DND-41 (cell line): ENCODE measurements at regions not wholly inside any gene's neighbourhood (a gene's known extent, or its start where the extent isn't known, plus 50 kb on each side); places are given as distances from the start of the nearest gene placed in this dataset.

ENCODE experiments used
- ATAC-seq: fragments of 200-7000 bp; cut with Tn5 transposase; 3 replicates; pipeline ENCODE4 v1.9.1; 2021; ENCODE audit warnings: low read depth; ENCODE audit not compliant: insufficient read depth
- DNase-seq: peaks from one replicate; pipeline ENCODE4 v3.0.0-alpha.2; 2020
- H2AFZ ChIP-seq: 2 replicates; pipeline ENCODE4 v1.6.0; 2012; ENCODE audit warnings: low read depth, low read length
- H3K27ac ChIP-seq: 2 replicates; pipeline ENCODE4 v1.5.1; 2012; ENCODE audit warnings: low read length, inconsistent platforms
- H3K27me3 ChIP-seq: fragments of 200-600 bp; sonication (generic); 2 replicates; pipeline ENCODE4 v1.6.0; 2012; ENCODE audit warnings: low read length, mild to moderate bottlenecking, inconsistent platforms; ENCODE audit not compliant: insufficient read depth, poor library complexity
- H3K36me3 ChIP-seq: 2 replicates; pipeline ENCODE4 v1.5.1; 2012; ENCODE audit warnings: low read length, inconsistent platforms; ENCODE audit not compliant: insufficient read depth
- H3K4me1 ChIP-seq: 2 replicates; pipeline ENCODE4 v1.5.1; 2012; ENCODE audit warnings: mild to moderate bottlenecking, low read length; ENCODE audit not compliant: insufficient read depth
- H3K4me2 ChIP-seq: 2 replicates; pipeline ENCODE4 v1.6.0; 2012; ENCODE audit warnings: mild to moderate bottlenecking, moderate library complexity, low read length, inconsistent platforms; ENCODE audit not compliant: insufficient read depth
- H3K4me3 ChIP-seq, 2 experiments: fragments of 200-600 bp in 1 of 2; shearing (Covaris generic) in 1 of 2; 2 replicates each; pipeline ENCODE4 v1.5.1; 2012 to 2016; ENCODE audit warnings: inconsistent platforms in 2 of 2, low read length in 2 of 2, mild to moderate bottlenecking in 2 of 2, low read depth in 1 of 2, moderate library complexity in 1 of 2
- H3K79me2 ChIP-seq: 2 replicates; pipeline ENCODE4 v1.6.0; 2012; ENCODE audit warnings: low read length, inconsistent platforms; ENCODE audit not compliant: insufficient read depth
- H3K9ac ChIP-seq: 2 replicates; pipeline ENCODE4 v1.6.0; 2012; ENCODE audit warnings: low read depth, mild to moderate bottlenecking, inconsistent platforms, low read length, moderate library complexity
- H3K9me3 ChIP-seq: 2 replicates; pipeline ENCODE4 v1.5.1; 2012; ENCODE audit warnings: low read length, moderate library complexity, mild to moderate bottlenecking, inconsistent platforms; ENCODE audit not compliant: insufficient read depth, severe bottlenecking
- H4K20me1 ChIP-seq: 2 replicates; pipeline ENCODE4 v1.6.0; 2012; ENCODE audit warnings: low read length; ENCODE audit not compliant: insufficient read depth
- EZH2 ChIP-seq: IDR thresholded peaks from 3 replicates; pipeline ENCODE4 v1.6.1; 2012; ENCODE audit warnings: borderline replicate concordance, low read depth, mild to moderate bottlenecking, moderate library complexity, low read length, inconsistent platforms; ENCODE audit not compliant: severe bottlenecking
- TF ChIP-seq, protein P1 (sequence below): IDR thresholded peaks from 2 replicates; pipeline ENCODE4 v1.5.1; 2012; ENCODE audit warnings: borderline replicate concordance, low read length, moderate library complexity, mild to moderate bottlenecking; ENCODE audit not compliant: poor library complexity, severe bottlenecking; ENCODE audit errors: extremely low read depth

- Histone ChIP-seq H3K4me2 (no peak overlapping the region), H3K79me2 (no peaks in the 10 kb centered on the region), H3K27ac (no peak overlapping the region), H4K20me1 (no peaks in the 10 kb centered on the region), H3K36me3 (no peaks in the 10 kb centered on the region), H3K4me3 (no peak overlapping the region), H2AFZ (no peak overlapping the region), H3K9me3 (no peaks in the 10 kb centered on the region), H3K9ac (no peak overlapping the region), H3K4me1 (no peaks in the 10 kb centered on the region), H3K27me3 (no peaks in the 10 kb centered on the region)
- DNase-seq (no peak), ATAC-seq (no peak)
- no peak for TF ChIP-seq EZH2
- TF ChIP-seq, protein P1, sequence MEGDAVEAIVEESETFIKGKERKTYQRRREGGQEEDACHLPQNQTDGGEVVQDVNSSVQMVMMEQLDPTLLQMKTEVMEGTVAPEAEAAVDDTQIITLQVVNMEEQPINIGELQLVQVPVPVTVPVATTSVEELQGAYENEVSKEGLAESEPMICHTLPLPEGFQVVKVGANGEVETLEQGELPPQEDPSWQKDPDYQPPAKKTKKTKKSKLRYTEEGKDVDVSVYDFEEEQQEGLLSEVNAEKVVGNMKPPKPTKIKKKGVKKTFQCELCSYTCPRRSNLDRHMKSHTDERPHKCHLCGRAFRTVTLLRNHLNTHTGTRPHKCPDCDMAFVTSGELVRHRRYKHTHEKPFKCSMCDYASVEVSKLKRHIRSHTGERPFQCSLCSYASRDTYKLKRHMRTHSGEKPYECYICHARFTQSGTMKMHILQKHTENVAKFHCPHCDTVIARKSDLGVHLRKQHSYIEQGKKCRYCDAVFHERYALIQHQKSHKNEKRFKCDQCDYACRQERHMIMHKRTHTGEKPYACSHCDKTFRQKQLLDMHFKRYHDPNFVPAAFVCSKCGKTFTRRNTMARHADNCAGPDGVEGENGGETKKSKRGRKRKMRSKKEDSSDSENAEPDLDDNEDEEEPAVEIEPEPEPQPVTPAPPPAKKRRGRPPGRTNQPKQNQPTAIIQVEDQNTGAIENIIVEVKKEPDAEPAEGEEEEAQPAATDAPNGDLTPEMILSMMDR, result no peak
These were observed 263.0 kb upstream of the ZWINT start for GRCh38 chr10:56624082-56624481.

DNA sequence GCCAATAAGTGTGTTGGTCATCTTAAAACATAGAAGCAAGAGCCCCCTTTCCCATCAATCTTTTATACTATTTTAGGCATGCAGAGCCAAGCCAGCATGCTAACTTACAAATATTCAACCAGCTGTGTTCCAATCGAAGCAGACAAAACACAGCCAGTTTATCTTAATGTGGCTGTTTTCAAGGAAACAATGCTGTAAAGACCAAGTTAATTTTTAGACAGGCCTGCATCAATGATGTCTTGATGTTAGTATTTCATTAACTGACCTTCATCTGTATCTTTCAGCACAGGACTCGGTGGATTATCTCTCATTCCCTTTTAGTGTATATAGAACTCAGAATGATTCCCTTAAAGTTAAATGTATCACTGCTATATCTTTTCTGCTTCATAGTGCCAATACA lies 262.0 kb upstream of the ZWINT start:
- H3K9me3 ChIP-seq, result no peaks in the 10 kb centered on the region
- H3K27ac ChIP-seq, result no peak overlapping the region
- H3K9ac ChIP-seq, result no peak overlapping the region
- peak overlapping the region; percentile 33; the same call in 1 of the 2 replicates for H2AFZ ChIP-seq
- no peaks in the 10 kb centered on the region for H4K20me1 ChIP-seq
- no peak overlapping the region for H3K4me3 ChIP-seq
- H3K4me1 ChIP-seq, result no peaks in the 10 kb centered on the region
- H3K79me2 ChIP-seq, result no peaks in the 10 kb centered on the region
- TF ChIP-seq EZH2, result no peak
- TF ChIP-seq, protein P1, result no peak
- no peak for DNase-seq
- H3K36me3 ChIP-seq, result no peaks in the 10 kb centered on the region
- H3K4me2 ChIP-seq, result no peak overlapping the region
- ATAC-seq, result no peak
- H3K27me3 ChIP-seq, result no peaks in the 10 kb centered on the region

- Histone ChIP-seq H3K4me2 (peak overlapping the region; percentile 38; the same call in 1 of the 2 replicates), H3K9me3 (no peaks in the 10 kb centered on the region), H2AFZ (peak overlapping the region; percentile 33), H3K27ac (no peak overlapping the region), H3K27me3 (no peaks in the 10 kb centered on the region), H4K20me1 (no peaks in the 10 kb centered on the region), H3K4me1 (no peaks in the 10 kb centered on the region), H3K79me2 (no peaks in the 10 kb centered on the region), H3K36me3 (no peaks in the 10 kb centered on the region), H3K4me3 (peak overlapping the region in 1 of 2 experiments; percentile 37; a peak in 1 of 4 replicates), H3K9ac (no peak overlapping the region)
- ATAC-seq, result no peak
- TF ChIP-seq, protein P1, result no peak
- no peak for DNase-seq
These were observed 261.4 kb upstream of the ZWINT start for GRCh38 chr10:56622335-56622973.
